ENCODE measurements at regions not wholly inside any gene's neighbourhood (a gene's known extent, or its start where the extent isn't known, plus 50 kb on each side); places are given as distances from the start of the nearest gene placed in this dataset.
"Not testable (repeated sequence)": the region's sequence is repeated elsewhere in the genome, so short reads cannot be mapped to it uniquely, and the experiment has no call there.

DNA sequence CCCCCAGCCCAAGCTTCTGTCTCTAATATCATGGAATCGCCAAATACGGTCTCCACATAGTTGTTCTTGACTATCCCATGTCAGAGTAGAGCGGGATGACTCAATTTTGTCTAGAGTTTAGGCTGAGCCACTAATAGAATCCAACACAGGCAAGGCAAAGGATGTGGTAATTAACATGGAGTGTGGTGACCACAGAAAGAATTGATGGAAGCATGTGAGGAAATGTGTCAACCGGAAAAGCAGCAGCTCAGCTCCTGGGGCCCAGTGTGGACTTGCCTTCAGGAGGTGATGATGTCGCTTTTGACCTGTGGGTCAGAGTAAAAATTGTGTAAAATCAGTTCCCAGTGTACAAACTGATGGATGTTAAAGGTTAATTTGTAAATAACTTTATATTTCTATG lies 139.3 kb upstream of the KLF6 start:
- H3K36me3 ChIP-seq = no peaks in the 10 kb centered on the region
- H3K4me1 ChIP-seq = peaks cover 53% of the 10 kb centered on the region
- intact Hi-C loops (cut with micrococcal nuclease) = no loop called here
- peak overlapping the region; percentile 42 for H3K27ac ChIP-seq (replicated peaks)
- no peak for DNase-seq
- TF ChIP-seq, protein P1, sequence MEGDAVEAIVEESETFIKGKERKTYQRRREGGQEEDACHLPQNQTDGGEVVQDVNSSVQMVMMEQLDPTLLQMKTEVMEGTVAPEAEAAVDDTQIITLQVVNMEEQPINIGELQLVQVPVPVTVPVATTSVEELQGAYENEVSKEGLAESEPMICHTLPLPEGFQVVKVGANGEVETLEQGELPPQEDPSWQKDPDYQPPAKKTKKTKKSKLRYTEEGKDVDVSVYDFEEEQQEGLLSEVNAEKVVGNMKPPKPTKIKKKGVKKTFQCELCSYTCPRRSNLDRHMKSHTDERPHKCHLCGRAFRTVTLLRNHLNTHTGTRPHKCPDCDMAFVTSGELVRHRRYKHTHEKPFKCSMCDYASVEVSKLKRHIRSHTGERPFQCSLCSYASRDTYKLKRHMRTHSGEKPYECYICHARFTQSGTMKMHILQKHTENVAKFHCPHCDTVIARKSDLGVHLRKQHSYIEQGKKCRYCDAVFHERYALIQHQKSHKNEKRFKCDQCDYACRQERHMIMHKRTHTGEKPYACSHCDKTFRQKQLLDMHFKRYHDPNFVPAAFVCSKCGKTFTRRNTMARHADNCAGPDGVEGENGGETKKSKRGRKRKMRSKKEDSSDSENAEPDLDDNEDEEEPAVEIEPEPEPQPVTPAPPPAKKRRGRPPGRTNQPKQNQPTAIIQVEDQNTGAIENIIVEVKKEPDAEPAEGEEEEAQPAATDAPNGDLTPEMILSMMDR (IDR thresholded peaks at IDR 0.05; ENCODE audit: borderline replicate concordance) = no peak
- no peaks in the 10 kb centered on the region for H3K27me3 ChIP-seq (ENCODE audit: low read depth)
- no peaks in the 10 kb centered on the region for H3K9me3 ChIP-seq (replicated peaks)
- no peak overlapping the region for H3K4me3 ChIP-seq

DNA sequence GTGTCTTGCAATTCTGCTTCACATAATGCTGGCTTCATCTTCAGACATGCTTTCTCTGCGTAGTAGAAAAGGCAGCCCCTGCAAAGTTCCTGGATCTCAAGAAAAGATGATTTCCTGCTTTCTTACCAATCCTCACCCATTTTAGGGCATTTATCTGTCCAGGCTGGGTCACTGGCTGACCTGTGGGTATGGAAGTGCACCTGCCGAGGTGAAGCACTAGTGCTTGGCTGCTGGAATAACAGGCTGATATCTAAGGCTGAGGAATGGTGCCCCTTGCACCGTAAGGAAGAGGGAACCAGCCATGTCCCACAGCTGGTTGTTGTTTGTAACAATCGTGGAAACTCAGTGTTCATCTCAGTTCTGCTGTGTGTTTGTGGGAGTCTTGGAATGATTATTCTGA lies 138.0 kb upstream of the KLF6 start:
- Histone ChIP-seq H3K36me3 (no peaks in the 10 kb centered on the region), H3K27ac (replicated peaks) (no peak overlapping the region), H3K27me3 (ENCODE audit: low read depth) (no peaks in the 10 kb centered on the region), H3K4me1 (peaks cover 49% of the 10 kb centered on the region), H3K9me3 (replicated peaks) (peaks cover 12% of the 10 kb centered on the region), H3K4me3 (no peak overlapping the region)
- TF ChIP-seq, protein P1 (IDR thresholded peaks at IDR 0.05; ENCODE audit: borderline replicate concordance) = no peak
- DNase-seq = no peak
- intact Hi-C loops (cut with micrococcal nuclease) = no loop called here

DNA sequence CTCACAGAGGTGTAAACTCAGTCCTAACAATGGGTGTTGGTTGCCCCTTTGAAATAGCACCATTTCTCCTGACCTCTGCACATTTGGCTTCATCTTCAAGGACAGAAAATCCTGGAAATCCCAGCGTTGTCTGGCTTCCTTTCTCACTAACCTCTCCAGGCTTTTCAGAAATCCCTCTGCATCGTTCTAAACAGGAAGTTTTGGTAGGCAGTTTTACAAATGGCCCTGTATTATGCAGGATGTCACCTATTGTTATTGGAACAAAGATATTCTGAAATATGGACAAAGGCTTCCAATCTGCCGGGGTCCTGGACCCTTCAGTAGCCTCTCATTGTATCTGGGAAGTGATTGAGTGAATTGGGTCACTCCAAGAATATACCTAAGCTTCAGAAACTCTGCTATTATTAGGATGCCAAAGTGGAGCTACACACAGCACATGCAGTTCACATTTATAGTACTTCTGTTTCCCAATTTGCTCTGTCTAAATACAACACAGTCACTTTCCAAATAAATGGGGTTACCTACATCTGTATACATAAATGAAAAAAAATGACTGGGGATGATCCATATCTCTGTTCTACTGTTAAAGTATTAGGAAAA lies 134.8 kb upstream of the KLF6 start:
- peak overlapping the region; percentile 75 for H3K27ac ChIP-seq (replicated peaks)

DNA sequence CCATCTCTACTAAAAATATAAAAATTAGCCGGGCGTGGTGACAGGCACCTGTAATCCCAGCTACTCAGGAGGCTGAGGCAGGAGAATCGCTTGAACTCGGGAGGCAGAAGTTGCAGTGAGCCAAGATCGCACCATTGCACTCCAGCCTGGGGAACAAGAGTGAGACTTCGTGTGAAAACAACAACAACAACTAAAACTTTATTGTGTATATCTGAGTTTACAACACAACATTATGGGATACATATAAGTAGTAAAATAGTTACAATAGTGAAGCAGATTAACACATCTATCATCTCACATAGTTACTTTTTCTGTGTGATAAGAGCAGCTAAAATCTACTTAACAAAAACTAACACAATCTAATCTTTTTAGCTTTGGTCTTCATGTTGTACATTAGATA lies 132.4 kb upstream of the KLF6 start:
- peaks cover 58% of the 10 kb centered on the region for H3K4me1 ChIP-seq
- peaks cover 15% of the 10 kb centered on the region for H3K9me3 ChIP-seq (replicated peaks)
- intact Hi-C loops (cut with micrococcal nuclease); H3K27me3 ChIP-seq (ENCODE audit: low read depth); DNase-seq; H3K36me3 ChIP-seq; H3K27ac ChIP-seq (replicated peaks); H3K4me3 ChIP-seq: not testable (repeated sequence)

More for the DNA sequence above, 134.8 kb upstream of the KLF6 start:
- Histone ChIP-seq H3K9me3 (replicated peaks) (peaks cover 15% of the 10 kb centered on the region), H3K4me1 (peaks cover 58% of the 10 kb centered on the region), H3K27me3 (ENCODE audit: low read depth) (no peaks in the 10 kb centered on the region), H3K4me3 (peak overlapping the region; percentile 2), H3K36me3 (no peaks in the 10 kb centered on the region)
- no peak for DNase-seq
- intact Hi-C loops (cut with micrococcal nuclease) = no loop called here
- TF ChIP-seq, protein P1 (IDR thresholded peaks at IDR 0.05; ENCODE audit: borderline replicate concordance) = no peak

DNA sequence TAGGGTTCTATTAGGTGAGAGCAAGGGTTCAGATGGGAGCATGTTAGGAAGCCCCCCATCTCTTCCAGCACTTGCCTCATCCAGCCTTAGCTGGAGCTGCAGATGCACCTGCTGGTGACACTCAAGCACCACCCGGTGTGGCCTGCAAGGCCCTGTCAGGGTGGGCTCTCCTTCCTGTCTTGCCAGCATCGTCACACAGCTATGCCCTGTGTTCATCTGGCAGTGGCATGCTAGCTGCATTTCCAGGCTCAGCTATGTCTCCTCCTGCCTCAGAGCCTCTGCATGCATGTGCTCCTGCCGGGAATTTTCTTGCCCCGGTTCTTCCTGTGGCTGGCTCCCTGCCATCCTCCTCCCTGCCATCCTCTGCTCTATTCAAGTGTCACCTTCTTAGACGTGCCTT lies 129.7 kb upstream of the KLF6 start:
- Histone ChIP-seq H3K27me3 (ENCODE audit: low read depth) (no peaks in the 10 kb centered on the region), H3K4me3 (peak overlapping the region; percentile 65), H3K9me3 (replicated peaks) (peaks cover 15% of the 10 kb centered on the region), H3K27ac (replicated peaks) (peak overlapping the region; percentile 93), H3K4me1 (peaks cover 42% of the 10 kb centered on the region), H3K36me3 (no peaks in the 10 kb centered on the region)
- DNase-seq = no peak
- TF ChIP-seq, protein P1 (IDR thresholded peaks at IDR 0.05; ENCODE audit: borderline replicate concordance) = no peak
- intact Hi-C loops (cut with micrococcal nuclease) = no loop called here

DNA sequence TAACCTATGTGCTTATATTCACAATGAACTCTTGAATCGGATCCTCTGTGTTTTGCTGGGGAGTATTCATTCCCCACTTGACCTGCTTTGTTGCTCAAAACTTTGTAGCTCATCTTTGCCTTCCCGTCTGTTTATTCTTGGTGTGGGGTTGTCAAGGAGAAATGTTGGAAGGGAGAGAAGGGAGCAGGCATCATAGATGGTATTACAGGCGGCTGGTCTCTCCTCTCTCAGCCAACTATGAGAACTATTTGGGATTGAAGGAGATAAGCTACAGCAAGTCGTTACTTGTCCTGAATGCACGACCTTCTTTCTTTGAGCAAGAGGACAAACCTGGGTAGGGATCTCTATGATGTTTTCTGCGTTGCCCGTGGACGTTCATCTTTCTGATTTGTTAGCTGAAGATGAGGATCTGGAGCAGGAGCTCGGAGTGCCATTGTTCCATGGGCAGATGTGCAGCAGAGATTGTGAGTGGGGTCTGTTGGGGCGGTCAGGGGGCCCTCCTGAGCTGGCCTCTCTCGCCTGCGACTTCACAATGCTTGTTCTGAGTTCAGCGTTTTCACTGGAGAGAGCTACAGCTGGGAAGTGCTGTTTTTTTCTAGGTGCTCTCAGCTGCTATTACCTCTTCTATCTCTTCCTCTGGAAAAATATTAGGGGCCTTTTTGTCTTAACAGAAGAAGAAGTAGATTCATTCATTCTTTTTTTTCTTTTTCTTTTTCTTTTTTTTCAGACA lies 126.9 kb upstream of the KLF6 start:
- no peak for DNase-seq
- H3K4me1 ChIP-seq = peaks cover 30% of the 10 kb centered on the region
- intact Hi-C loops (cut with micrococcal nuclease) = no loop called here
- TF ChIP-seq, protein P1 (IDR thresholded peaks at IDR 0.05; ENCODE audit: borderline replicate concordance) = no peak
- H3K4me3 ChIP-seq = peak overlapping the region; percentile 65
- H3K27me3 ChIP-seq (ENCODE audit: low read depth) = no peaks in the 10 kb centered on the region
- no peaks in the 10 kb centered on the region for H3K36me3 ChIP-seq
- H3K9me3 ChIP-seq (replicated peaks) = no peaks in the 10 kb centered on the region
- H3K27ac ChIP-seq (replicated peaks) = peak overlapping the region; percentile 93

Measured in left ventricle myocardium inferior (tissue), 1 donor.